Smooth muscle cell (in vitro differentiated cells): ENCODE measurements at regions not wholly inside any gene's neighbourhood (a gene's known extent, or its start where the extent isn't known, plus 50 kb on each side); places are given as distances from the start of the nearest gene placed in this dataset.
"Not testable (repeated sequence)": the region's sequence is repeated elsewhere in the genome, so short reads cannot be mapped to it uniquely, and the experiment has no call there.

Experiments used
- DNase-seq: peaks from one replicate; lab custom pipeline; 2025; ENCODE audit not compliant: unreplicated experiment; lab: John Stamatoyannopoulos, UW
- H2AFZ ChIP-seq: fragments of 200-600 bp; sonication (generic); 2 replicates; pipeline ENCODE4 v1.6.0; 2016; ENCODE audit warnings: antibody characterized with exemption, low read depth, mild to moderate bottlenecking
- H3F3A ChIP-seq: fragments of 200-600 bp; sonication (generic); 2 replicates; pipeline ENCODE4 v1.6.0; 2017; ENCODE audit warnings: antibody characterized with exemption, low read depth
- H3K27ac ChIP-seq: fragments of 200-600 bp; sonication (generic); 2 replicates; pipeline ENCODE4 v1.5.1; 2016; ENCODE audit warnings: low read depth, mild to moderate bottlenecking
- H3K27me3 ChIP-seq: fragments of 200-600 bp; sonication (generic); 2 replicates; pipeline ENCODE4 v1.6.1; 2016; ENCODE audit warnings: low read depth, mild to moderate bottlenecking
- H3K36me3 ChIP-seq: fragments of 200-600 bp; sonication (generic); 2 replicates; pipeline ENCODE4 v1.5.1; 2016; ENCODE audit warnings: low read depth
- H3K4me1 ChIP-seq: fragments of 200-600 bp; sonication (generic); 2 replicates; pipeline ENCODE4 v1.5.1; 2016; ENCODE audit warnings: low read depth
- H3K4me2 ChIP-seq: fragments of 200-600 bp; sonication (generic); 2 replicates; pipeline ENCODE4 v1.6.0; 2016; ENCODE audit warnings: mild to moderate bottlenecking
- H3K4me3 ChIP-seq: fragments of 200-600 bp; sonication (generic); 2 replicates; pipeline ENCODE4 v1.5.1; 2016; ENCODE audit warnings: mild to moderate bottlenecking
- H3K79me2 ChIP-seq: fragments of 200-600 bp; sonication (generic); 2 replicates; pipeline ENCODE4 v1.6.0; 2016; ENCODE audit warnings: low read depth, mild to moderate bottlenecking
- H3K9ac ChIP-seq: fragments of 200-600 bp; sonication (generic); 2 replicates; pipeline ENCODE4 v1.6.0; 2016; ENCODE audit warnings: low read depth
- H3K9me3 ChIP-seq: fragments of 200-600 bp; sonication (generic); replicated peaks from 2 replicates; pipeline ENCODE4 v1.5.1; 2016; ENCODE audit warnings: low read depth
- H4K20me1 ChIP-seq: fragments of 200-600 bp; sonication (generic); 2 replicates; pipeline ENCODE4 v1.6.0; 2016; ENCODE audit warnings: low read depth
- CTCF ChIP-seq: fragments of 200-600 bp; sonication (generic); IDR thresholded peaks from 2 replicates; pipeline ENCODE4 v1.5.1; 2017; ENCODE audit warnings: borderline replicate concordance, mild to moderate bottlenecking, antibody characterized with exemption; ENCODE audit not compliant: insufficient read depth, poor library complexity, severe bottlenecking
- WGBS: methylation state at CpG from one replicate; pipeline ENCODE4 v1.1.7; 2016; ENCODE audit warnings: low lambda C conversion rate; 5-methylcytosine and 5-hydroxymethylcytosine counted together

- DNase-seq: no peak
- no peak for TF ChIP-seq CTCF
- Histone ChIP-seq H3K4me1 (no peaks in the 10 kb centered on the region), H3K27ac (no peak overlapping the region), H3K9ac (no peak overlapping the region), H3K4me3 (no peak overlapping the region), H3K9me3 (no peaks in the 10 kb centered on the region), H3K4me2 (no peak overlapping the region), H3K36me3 (no peaks in the 10 kb centered on the region), H3F3A (no peaks in the 10 kb centered on the region), H3K27me3 (no peaks in the 10 kb centered on the region), H3K79me2 (no peaks in the 10 kb centered on the region), H4K20me1 (no peaks in the 10 kb centered on the region), H2AFZ (no peak overlapping the region)
- WGBS: 89% methylated on average over 3 of the region's 3 CpGs
Measured at GRCh38 chr5:52139888-52140615, 647.7 kb upstream of the ITGA1 start.

- no peak overlapping the region for H3K27ac ChIP-seq
- no peaks in the 10 kb centered on the region for H3K36me3 ChIP-seq
- H4K20me1 ChIP-seq: no peaks in the 10 kb centered on the region
- DNase-seq: no peak
- H3K4me1 ChIP-seq: peaks cover 6% of the 10 kb centered on the region
- no peak overlapping the region for H3K4me2 ChIP-seq
- no peaks in the 10 kb centered on the region for H3K9me3 ChIP-seq
- no peaks in the 10 kb centered on the region for H3K79me2 ChIP-seq
- no peak overlapping the region for H3K9ac ChIP-seq
- H3F3A ChIP-seq: no peaks in the 10 kb centered on the region
- no peak overlapping the region for H2AFZ ChIP-seq
- H3K4me3 ChIP-seq: no peak overlapping the region
- H3K27me3 ChIP-seq: no peaks in the 10 kb centered on the region
- TF ChIP-seq CTCF: no peak
Measured at GRCh38 chr5:52148679-52149078, 639.0 kb upstream of the ITGA1 start.

GRCh38 chr5:52150501-52150900 is 637.2 kb upstream of the ITGA1 start:
- TF ChIP-seq CTCF: no peak
- Histone ChIP-seq H3K4me1 (peaks cover 6% of the 10 kb centered on the region), H3K27me3 (no peaks in the 10 kb centered on the region), H2AFZ (no peak overlapping the region), H3K9ac (no peak overlapping the region), H3K79me2 (no peaks in the 10 kb centered on the region), H3K4me2 (no peak overlapping the region), H3K36me3 (no peaks in the 10 kb centered on the region), H3K9me3 (no peaks in the 10 kb centered on the region), H3F3A (no peaks in the 10 kb centered on the region), H3K27ac (no peak overlapping the region), H3K4me3 (no peak overlapping the region), H4K20me1 (no peaks in the 10 kb centered on the region)
- DNase-seq: no peak
- WGBS: 76% methylated on average over 1 of the region's 1 CpG

- not testable (repeated sequence) for H3K4me2 ChIP-seq, H3K27me3 ChIP-seq, H3K36me3 ChIP-seq, H3K9me3 ChIP-seq, H3K27ac ChIP-seq, DNase-seq, H4K20me1 ChIP-seq, H3F3A ChIP-seq, H2AFZ ChIP-seq, H3K4me3 ChIP-seq, H3K79me2 ChIP-seq, H3K9ac ChIP-seq, H3K4me1 ChIP-seq
- 94% methylated on average over 2 of the region's 2 CpGs for WGBS
Measured at GRCh38 chr5:52156809-52157208, 630.9 kb upstream of the ITGA1 start.

- H2AFZ ChIP-seq, H3K4me1 ChIP-seq, H3K4me3 ChIP-seq, H3K27me3 ChIP-seq, H3K9ac ChIP-seq, H3F3A ChIP-seq, DNase-seq, H3K36me3 ChIP-seq, H3K9me3 ChIP-seq, H3K79me2 ChIP-seq, H4K20me1 ChIP-seq, H3K27ac ChIP-seq, H3K4me2 ChIP-seq: not testable (repeated sequence)
- 91% methylated on average over 3 of the region's 3 CpGs for WGBS
Measured at GRCh38 chr5:52165806-52166205, 621.9 kb upstream of the ITGA1 start.
